KMS-11 (cell line): ENCODE measurements at regions not wholly inside any gene's neighbourhood (a gene's known extent, or its start where the extent isn't known, plus 50 kb on each side); places are given as distances from the start of the nearest gene placed in this dataset.

Source experiments
- H2AFZ ChIP-seq: fragments of 200-600 bp; sonication (generic); 2 replicates; pipeline ENCODE4 v1.6.1; 2016; ENCODE audit warnings: antibody characterized with exemption, mixed run types, low read depth
- H3K27ac ChIP-seq: fragments of 200-600 bp; sonication (generic); 2 replicates; pipeline ENCODE4 v1.6.1; 2016; ENCODE audit warnings: mild to moderate bottlenecking, mixed run types
- H3K27me3 ChIP-seq: fragments of 200-600 bp; sonication (generic); 2 replicates; pipeline ENCODE4 v1.6.1; 2017; ENCODE audit warnings: mild to moderate bottlenecking, low read depth, mixed run types, moderate library complexity; ENCODE audit not compliant: insufficient read depth
- H3K36me3 ChIP-seq: fragments of 200-600 bp; sonication (generic); 2 replicates; pipeline ENCODE4 v1.6.1; 2017; ENCODE audit warnings: mild to moderate bottlenecking, mixed run types; ENCODE audit not compliant: insufficient read depth
- H3K4me1 ChIP-seq: fragments of 200-600 bp; sonication (generic); 2 replicates; pipeline ENCODE4 v1.6.1; 2016; ENCODE audit warnings: mild to moderate bottlenecking, low read depth, mixed run types; ENCODE audit not compliant: poor library complexity, severe bottlenecking
- H3K4me2 ChIP-seq: fragments of 200-600 bp; sonication (generic); 2 replicates; pipeline ENCODE4 v1.7.0; 2016; ENCODE audit warnings: mild to moderate bottlenecking, mixed run types
- H3K4me3 ChIP-seq: fragments of 200-600 bp; sonication (generic); IDR thresholded peaks from 2 replicates; pipeline ENCODE4 v1.6.1; 2017; ENCODE audit warnings: low read depth, low read length, mixed read lengths; ENCODE audit not compliant: insufficient read depth
- H3K79me2 ChIP-seq: fragments of 200-600 bp; sonication (generic); 2 replicates; pipeline ENCODE4 v1.6.1; 2016; ENCODE audit warnings: low read depth, mixed run types; ENCODE audit not compliant: insufficient read depth
- H3K9ac ChIP-seq: fragments of 200-600 bp; sonication (generic); 2 replicates; pipeline ENCODE4 v1.6.1; 2016; ENCODE audit warnings: mild to moderate bottlenecking, mixed run types
- H4K20me1 ChIP-seq: fragments of 200-600 bp; sonication (generic); 2 replicates; pipeline ENCODE4 v1.6.1; 2016; ENCODE audit warnings: mild to moderate bottlenecking, mixed run types; ENCODE audit not compliant: insufficient read depth
- TF ChIP-seq, protein P1 (sequence below): fragments of 200-600 bp; sonication (generic); conservative IDR thresholded peaks from 2 replicates; pipeline ENCODE4 v1.6.1; 2017; ENCODE audit warnings: low read depth, mild to moderate bottlenecking, antibody characterized with exemption, low read length, moderate library complexity, mixed read lengths

DNA sequence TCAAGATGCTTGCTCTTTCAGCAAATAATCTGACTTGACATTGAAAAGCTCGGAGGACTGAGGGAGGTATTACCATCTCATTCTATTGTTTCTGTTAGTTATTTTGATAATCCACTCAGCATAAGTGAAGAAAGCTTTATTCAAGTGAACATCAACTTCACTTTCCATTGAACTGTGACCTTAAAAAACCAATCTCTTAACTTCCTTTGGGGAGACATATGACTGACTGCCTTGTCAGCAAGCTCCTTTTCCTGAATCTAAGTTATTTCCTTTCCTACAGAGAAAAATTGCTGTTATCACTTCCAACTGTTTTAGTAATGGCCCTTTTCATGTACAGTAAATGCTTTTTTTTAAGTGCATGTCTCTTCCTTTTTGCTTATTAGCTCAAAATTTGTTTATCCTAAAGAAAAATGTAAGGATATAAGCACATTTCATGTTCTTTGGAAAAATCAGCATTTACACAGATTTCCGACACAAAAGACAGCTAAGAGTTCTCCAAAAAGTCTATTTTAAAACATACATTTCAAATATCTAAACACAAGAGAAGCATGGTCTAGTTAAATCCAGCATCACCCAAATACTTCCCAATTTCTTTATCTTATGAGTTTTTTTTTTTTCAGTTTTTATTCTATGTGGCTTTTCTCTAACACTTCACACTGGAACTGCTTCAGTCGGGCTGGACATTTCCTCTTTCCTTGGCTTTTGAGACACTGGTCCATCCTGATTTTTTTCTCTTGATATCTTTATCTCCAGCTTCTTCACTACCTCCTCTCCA is 117.9 kb upstream of the DAB2 start:
- Histone ChIP-seq H3K9ac (no peak overlapping the region), H3K27ac (no peak overlapping the region), H2AFZ (no peak overlapping the region)

DNA sequence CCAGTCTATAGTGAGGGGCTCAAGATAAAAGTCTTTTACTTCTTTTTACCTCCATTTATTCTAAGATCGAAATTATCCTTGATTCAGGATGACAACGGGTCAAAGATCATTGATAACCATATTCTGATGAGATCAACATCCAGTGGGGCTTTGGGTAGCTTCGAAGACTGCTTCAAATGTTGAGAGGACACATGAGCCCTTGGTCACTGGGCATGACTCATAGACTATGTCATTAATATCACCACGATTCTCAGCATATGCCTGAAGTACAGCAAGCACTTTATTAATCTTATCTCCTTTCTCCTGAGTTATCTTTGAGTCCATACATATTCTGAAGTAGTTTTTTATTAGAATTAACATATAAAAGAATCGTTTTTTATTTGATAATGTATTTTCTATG is 117.1 kb upstream of the DAB2 start:
- Histone ChIP-seq H3K9ac (no peak overlapping the region), H3K27ac (no peak overlapping the region), H3K4me1 (no peaks in the 10 kb centered on the region), H3K36me3 (no peaks in the 10 kb centered on the region), H2AFZ (no peak overlapping the region), H3K27me3 (no peaks in the 10 kb centered on the region), H4K20me1 (no peaks in the 10 kb centered on the region), H3K4me2 (no peak overlapping the region), H3K4me3 (no peak overlapping the region), H3K79me2 (no peaks in the 10 kb centered on the region)
- TF ChIP-seq, protein P1, sequence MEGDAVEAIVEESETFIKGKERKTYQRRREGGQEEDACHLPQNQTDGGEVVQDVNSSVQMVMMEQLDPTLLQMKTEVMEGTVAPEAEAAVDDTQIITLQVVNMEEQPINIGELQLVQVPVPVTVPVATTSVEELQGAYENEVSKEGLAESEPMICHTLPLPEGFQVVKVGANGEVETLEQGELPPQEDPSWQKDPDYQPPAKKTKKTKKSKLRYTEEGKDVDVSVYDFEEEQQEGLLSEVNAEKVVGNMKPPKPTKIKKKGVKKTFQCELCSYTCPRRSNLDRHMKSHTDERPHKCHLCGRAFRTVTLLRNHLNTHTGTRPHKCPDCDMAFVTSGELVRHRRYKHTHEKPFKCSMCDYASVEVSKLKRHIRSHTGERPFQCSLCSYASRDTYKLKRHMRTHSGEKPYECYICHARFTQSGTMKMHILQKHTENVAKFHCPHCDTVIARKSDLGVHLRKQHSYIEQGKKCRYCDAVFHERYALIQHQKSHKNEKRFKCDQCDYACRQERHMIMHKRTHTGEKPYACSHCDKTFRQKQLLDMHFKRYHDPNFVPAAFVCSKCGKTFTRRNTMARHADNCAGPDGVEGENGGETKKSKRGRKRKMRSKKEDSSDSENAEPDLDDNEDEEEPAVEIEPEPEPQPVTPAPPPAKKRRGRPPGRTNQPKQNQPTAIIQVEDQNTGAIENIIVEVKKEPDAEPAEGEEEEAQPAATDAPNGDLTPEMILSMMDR = no peak

More for the DNA sequence above, 117.9 kb upstream of the DAB2 start:
- H3K4me3 ChIP-seq = no peak overlapping the region
- no peaks in the 10 kb centered on the region for H4K20me1 ChIP-seq
- TF ChIP-seq, protein P1 = no peak
- no peaks in the 10 kb centered on the region for H3K79me2 ChIP-seq
- H3K4me1 ChIP-seq = peaks cover 4% of the 10 kb centered on the region
- H3K36me3 ChIP-seq = no peaks in the 10 kb centered on the region
- no peaks in the 10 kb centered on the region for H3K27me3 ChIP-seq
- no peak overlapping the region for H3K4me2 ChIP-seq

DNA sequence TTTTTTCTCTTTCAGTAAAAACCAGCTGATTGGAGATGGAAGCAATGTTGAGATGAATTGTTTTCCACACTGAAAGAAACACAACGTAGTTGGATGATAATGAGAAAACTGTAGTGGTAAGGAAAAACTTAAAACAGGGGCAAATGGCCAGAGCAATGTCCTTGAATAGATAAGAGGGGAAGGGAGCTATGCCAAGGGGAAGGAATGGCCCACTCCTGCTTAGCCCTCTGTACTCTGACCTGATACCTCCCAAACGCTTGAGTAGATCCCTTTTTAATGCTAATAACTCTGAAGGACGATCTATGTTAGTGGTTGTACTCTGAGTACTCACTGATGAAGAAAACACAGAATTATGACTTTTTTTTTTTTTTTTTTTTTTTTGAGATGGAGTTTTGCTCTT is 114.7 kb upstream of the DAB2 start:
- H3K27me3 ChIP-seq = no peaks in the 10 kb centered on the region
- H4K20me1 ChIP-seq = no peaks in the 10 kb centered on the region
- H3K4me1 ChIP-seq = no peaks in the 10 kb centered on the region
- H3K27ac ChIP-seq = no peak overlapping the region
- H3K36me3 ChIP-seq = no peaks in the 10 kb centered on the region
- TF ChIP-seq, protein P1 = no peak
- H3K4me2 ChIP-seq = no peak overlapping the region
- H3K79me2 ChIP-seq = no peaks in the 10 kb centered on the region
- no peak overlapping the region for H3K9ac ChIP-seq
- no peak overlapping the region for H2AFZ ChIP-seq
- H3K4me3 ChIP-seq = no peak overlapping the region

DNA sequence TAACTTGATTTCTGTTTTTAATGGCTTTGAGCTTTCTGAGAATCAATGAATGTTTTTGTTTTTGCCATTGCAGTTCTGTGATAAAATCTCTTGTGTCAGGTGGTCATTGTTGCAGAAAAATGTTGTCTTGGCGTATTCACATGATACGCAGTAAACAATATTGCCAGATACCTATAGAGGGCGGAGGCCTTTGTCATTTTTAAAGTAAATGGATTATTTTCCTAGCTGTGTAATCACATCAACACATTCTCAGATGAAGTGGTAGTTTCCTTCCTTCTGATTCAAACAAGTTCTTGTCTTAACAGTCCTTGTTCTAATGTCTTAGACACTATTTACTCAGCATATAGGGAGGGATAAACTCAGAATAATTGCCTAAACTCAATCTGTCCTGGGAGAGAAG is 109.9 kb upstream of the DAB2 start:
- Histone ChIP-seq H3K9ac (no peak overlapping the region), H2AFZ (no peak overlapping the region), H3K27ac (no peak overlapping the region), H3K79me2 (no peaks in the 10 kb centered on the region), H4K20me1 (no peaks in the 10 kb centered on the region), H3K4me3 (no peak overlapping the region), H3K36me3 (no peaks in the 10 kb centered on the region), H3K4me2 (no peak overlapping the region), H3K27me3 (no peaks in the 10 kb centered on the region), H3K4me1 (no peaks in the 10 kb centered on the region)
- TF ChIP-seq, protein P1 = no peak
